SU-DHL-6 (cell line): ENCODE measurements at regions not wholly inside any gene's neighbourhood (a gene's known extent, or its start where the extent isn't known, plus 50 kb on each side); places are given as distances from the start of the nearest gene placed in this dataset.

Source experiments
- H2AFZ ChIP-seq: fragments of 200-600 bp; sonication (generic); 2 replicates; pipeline ENCODE4 v1.6.1; 2014; ENCODE audit warnings: low read depth, mild to moderate bottlenecking, moderate library complexity, mixed read lengths, antibody characterized with exemption, low read length; ENCODE audit not compliant: severe bottlenecking
- H3F3A ChIP-seq: fragments of 200-600 bp; shearing (Covaris generic); 2 replicates; pipeline ENCODE4 v1.6.0; 2016; ENCODE audit warnings: antibody characterized with exemption, mild to moderate bottlenecking; ENCODE audit not compliant: insufficient read depth
- H3K27ac ChIP-seq: fragments of 200-600 bp; sonication (generic); 2 replicates; pipeline ENCODE4 v1.5.1; 2016; ENCODE audit warnings: low read depth, mild to moderate bottlenecking, low read length, moderate library complexity, mixed read lengths
- H3K27me3 ChIP-seq: fragments of 200-600 bp; sonication (generic), shearing (Covaris generic); 2 replicates; pipeline ENCODE4 v1.6.0; 2014; ENCODE audit warnings: mild to moderate bottlenecking, low read length
- H3K36me3 ChIP-seq: fragments of 200-600 bp; sonication (generic); 2 replicates; pipeline ENCODE4 v1.6.1; 2014; ENCODE audit warnings: mild to moderate bottlenecking, low read length, mixed read lengths
- H3K4me2 ChIP-seq: fragments of 300-600, 200-600 bp; shearing (Covaris generic), sonication (generic); 2 replicates; pipeline ENCODE4 v1.6.0; 2014; ENCODE audit warnings: low read length, low read depth, mild to moderate bottlenecking; ENCODE audit not compliant: poor library complexity, severe bottlenecking
- H3K4me3 ChIP-seq: fragments of 200-600 bp; sonication (generic); 2 replicates; pipeline ENCODE4 v1.5.1; 2014; ENCODE audit warnings: antibody characterized with exemption, low read length, mild to moderate bottlenecking, mixed read lengths; ENCODE audit not compliant: insufficient read depth, poor library complexity, severe bottlenecking
- H3K79me2 ChIP-seq: fragments of 200-600 bp; sonication (generic); 2 replicates; pipeline ENCODE4 v1.6.1; 2014; ENCODE audit warnings: mild to moderate bottlenecking, low read length, moderate library complexity; ENCODE audit not compliant: insufficient read depth
- H3K9ac ChIP-seq: fragments of 200-600 bp; sonication (generic); 2 replicates; pipeline ENCODE4 v1.7.0; 2014; ENCODE audit warnings: mild to moderate bottlenecking, low read length
- H3K9me2 ChIP-seq: fragments of 200-600 bp; sonication (generic); replicated peaks from 2 replicates; pipeline ENCODE4 v1.6.1; 2014; ENCODE audit warnings: low read length; ENCODE audit not compliant: insufficient read depth
- H3K9me3 ChIP-seq: fragments of 200-600 bp; sonication (generic); 2 replicates; pipeline ENCODE4 v1.6.1; 2014; ENCODE audit warnings: low read length, mixed read lengths; ENCODE audit not compliant: insufficient read depth
- H4K20me1 ChIP-seq: fragments of 200-600 bp; sonication (generic); 2 replicates; pipeline ENCODE4 v1.6.1; 2014; ENCODE audit warnings: low read depth, mild to moderate bottlenecking, antibody characterized with exemption, low read length, moderate library complexity, mixed read lengths
- CTCF ChIP-seq: fragments of 200-600 bp; sonication (generic); IDR thresholded peaks from one replicate; pipeline ENCODE4 v1.5.1; 2017; ENCODE audit warnings: antibody characterized with exemption, mild to moderate bottlenecking, low read length, moderate library complexity; ENCODE audit not compliant: insufficient read depth, poor library complexity, severe bottlenecking
- EZH2phosphoT487 ChIP-seq: fragments of 200-600 bp; sonication (generic), shearing (Covaris generic); conservative IDR thresholded peaks from 2 replicates; pipeline ENCODE4 v1.6.1; 2018; ENCODE audit warnings: mild to moderate bottlenecking, antibody characterized with exemption, low read length, moderate library complexity, mixed read lengths

- H3K4me2 ChIP-seq: no peak overlapping the region
- TF ChIP-seq EZH2phosphoT487 (no peak), CTCF (no peak)
- H3K9ac ChIP-seq: no peak overlapping the region
- no peaks in the 10 kb centered on the region for H4K20me1 ChIP-seq
- H3F3A ChIP-seq: no peaks in the 10 kb centered on the region
- H3K79me2 ChIP-seq: no peaks in the 10 kb centered on the region
- no peaks in the 10 kb centered on the region for H3K36me3 ChIP-seq
- H3K9me2 ChIP-seq: no peaks in the 10 kb centered on the region
- H3K27ac ChIP-seq: no peak overlapping the region
- no peak overlapping the region for H2AFZ ChIP-seq
- H3K27me3 ChIP-seq: no peaks in the 10 kb centered on the region
- no peaks in the 10 kb centered on the region for H3K9me3 ChIP-seq
- no peak overlapping the region for H3K4me3 ChIP-seq
These were observed 196.4 kb downstream of the OPA1 start for GRCh38 chr3:193789455-193789854.

- no peak overlapping the region for H2AFZ ChIP-seq
- no peaks in the 10 kb centered on the region for H4K20me1 ChIP-seq
- no peak overlapping the region for H3K4me3 ChIP-seq
- H3F3A ChIP-seq: no peaks in the 10 kb centered on the region
- no peak for TF ChIP-seq CTCF
- no peak for TF ChIP-seq EZH2phosphoT487
- no peaks in the 10 kb centered on the region for H3K79me2 ChIP-seq
- no peaks in the 10 kb centered on the region for H3K9me3 ChIP-seq
- no peak overlapping the region for H3K27ac ChIP-seq
- H3K9me2 ChIP-seq: no peaks in the 10 kb centered on the region
- H3K27me3 ChIP-seq: no peaks in the 10 kb centered on the region
- no peak overlapping the region for H3K9ac ChIP-seq
- no peaks in the 10 kb centered on the region for H3K36me3 ChIP-seq
- no peak overlapping the region for H3K4me2 ChIP-seq
These were observed 197.3 kb downstream of the OPA1 start for GRCh38 chr3:193790086-193790990.

GRCh38 chr3:193791041-193792032 is 198.3 kb downstream of the OPA1 start:
- Histone ChIP-seq H3K79me2 (no peaks in the 10 kb centered on the region), H2AFZ (no peak overlapping the region), H3K4me3 (no peak overlapping the region), H3F3A (no peaks in the 10 kb centered on the region), H3K9ac (no peak overlapping the region), H3K9me3 (no peaks in the 10 kb centered on the region), H3K36me3 (no peaks in the 10 kb centered on the region), H4K20me1 (no peaks in the 10 kb centered on the region), H3K4me2 (no peak overlapping the region), H3K27ac (no peak overlapping the region), H3K9me2 (no peaks in the 10 kb centered on the region), H3K27me3 (no peaks in the 10 kb centered on the region)
- TF ChIP-seq CTCF (no peak), EZH2phosphoT487 (no peak)
